Tibial nerve (tissue), 4 donors: ENCODE measurements at regions not wholly inside any gene's neighbourhood (a gene's known extent, or its start where the extent isn't known, plus 50 kb on each side); places are given as distances from the start of the nearest gene placed in this dataset.

ENCODE experiments used
- EP300 ChIP-seq, 2 donors: sonication (generic); formaldehyde crosslinking; IDR thresholded peaks; one replicate each; pipeline ENCODE4 v1.6.1; 2017; ENCODE audit warnings: antibody characterized with exemption in 2 of 2, mild to moderate bottlenecking in 1 of 2
- POLR2A ChIP-seq, 2 donors: fragments of 450-650 bp; IDR thresholded peaks; one replicate each; pipeline ENCODE4 v1.6.1; 2017; ENCODE audit warnings: antibody characterized with exemption in 2 of 2, mild to moderate bottlenecking in 2 of 2, moderate library complexity in 2 of 2
- TF ChIP-seq, protein P1 (sequence below), 5 experiments: fragments of 200-600 bp in 3 of 5; fragments of 450-650 bp in 2 of 5; sonication (generic) in 3 of 5; IDR thresholded peaks; one replicate each; pipeline ENCODE4 v1.5.1; 2016 to 2019; ENCODE audit warnings: antibody characterized with exemption in 5 of 5, mild to moderate bottlenecking in 3 of 5, moderate library complexity in 2 of 5

- TF ChIP-seq, protein P1, sequence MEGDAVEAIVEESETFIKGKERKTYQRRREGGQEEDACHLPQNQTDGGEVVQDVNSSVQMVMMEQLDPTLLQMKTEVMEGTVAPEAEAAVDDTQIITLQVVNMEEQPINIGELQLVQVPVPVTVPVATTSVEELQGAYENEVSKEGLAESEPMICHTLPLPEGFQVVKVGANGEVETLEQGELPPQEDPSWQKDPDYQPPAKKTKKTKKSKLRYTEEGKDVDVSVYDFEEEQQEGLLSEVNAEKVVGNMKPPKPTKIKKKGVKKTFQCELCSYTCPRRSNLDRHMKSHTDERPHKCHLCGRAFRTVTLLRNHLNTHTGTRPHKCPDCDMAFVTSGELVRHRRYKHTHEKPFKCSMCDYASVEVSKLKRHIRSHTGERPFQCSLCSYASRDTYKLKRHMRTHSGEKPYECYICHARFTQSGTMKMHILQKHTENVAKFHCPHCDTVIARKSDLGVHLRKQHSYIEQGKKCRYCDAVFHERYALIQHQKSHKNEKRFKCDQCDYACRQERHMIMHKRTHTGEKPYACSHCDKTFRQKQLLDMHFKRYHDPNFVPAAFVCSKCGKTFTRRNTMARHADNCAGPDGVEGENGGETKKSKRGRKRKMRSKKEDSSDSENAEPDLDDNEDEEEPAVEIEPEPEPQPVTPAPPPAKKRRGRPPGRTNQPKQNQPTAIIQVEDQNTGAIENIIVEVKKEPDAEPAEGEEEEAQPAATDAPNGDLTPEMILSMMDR (IDR thresholded peaks at IDR 0.05) = no peak
- TF ChIP-seq POLR2A (IDR thresholded peaks at IDR 0.05) (no peak), EP300 (IDR thresholded peaks at IDR 0.05) (no peak)
These were observed 243.7 kb downstream of the DACT1 start for GRCh38 chr14:58881433-58881832.
